Pancreas (tissue), 10 donors: ENCODE measurements at regions not wholly inside any gene's neighbourhood (a gene's known extent, or its start where the extent isn't known, plus 50 kb on each side); places are given as distances from the start of the nearest gene placed in this dataset.
A peak's percentile ranks its signal among the peaks of the same experiment; 100 is the strongest.

Experiments
- ATAC-seq, 4 donors: fragments of 200-7000 bp; cut with Tn5 transposase; one replicate each; pipeline versions ENCODE4 v1.8.0 to v1.9.1; 2020; ENCODE audit warnings: mild to moderate bottlenecking in 4 of 4, moderate library complexity in 4 of 4
- DNase-seq, 6 donors: peaks; one replicate each; pipeline ENCODE4 v3.0.0-alpha.2; 2020
- FAIRE-seq: peaks from 2 replicates; lab custom pipeline; 2012; peaks lifted over from hg19 to GRCh38; lab: Jason Lieb, UNC
- H3K27ac ChIP-seq, 4 donors: fragments of 200-600 bp; sonication (generic); 1 replicate in 3 of 4; 2 replicates in 1 of 4; pipeline versions ENCODE4 v1.5.0 to v1.8.0; 2020
- H3K27me3 ChIP-seq, 4 donors: fragments of 200-600 bp; one replicate each; pipeline ENCODE4 v1.8.0; 2021
- H3K36me3 ChIP-seq, 3 donors: fragments of 200-600 bp; sonication (generic) in 1 of 3; one replicate each; pipeline versions ENCODE4 v1.5.0 to v1.8.0; 2020 to 2021
- H3K4me1 ChIP-seq, 3 donors: fragments of 200-600 bp; one replicate each; pipeline ENCODE4 v1.8.0; 2021
- H3K4me3 ChIP-seq, 4 donors: fragments of 200-600 bp; sonication (generic) in 2 of 4; one replicate each; pipeline versions ENCODE4 v1.5.0 to v1.8.0; 2020 to 2021
- H3K9me3 ChIP-seq, 4 donors: fragments of 200-600 bp; one replicate each; pipeline ENCODE4 v1.8.0; 2021
- WGBS, 2 donors: extraction: QIAGEN DNeasy Blood & Tissue Kit; methylation state at CpG; one replicate each; pipeline ENCODE4 v1.1.7; 2013; 5-methylcytosine and 5-hydroxymethylcytosine counted together
- intact Hi-C, 3 donors: fragments of 100-400 bp; cut with DNase I; formaldehyde crosslinking; loops; one replicate each; pipeline versions ENCODE4 v1.11.1 to v1.14.2; 2022
- TF ChIP-seq, protein P1 (sequence below), 4 donors: fragments of 200-600 bp; sonication (generic) in 3 of 4; IDR thresholded peaks; one replicate each; pipeline versions ENCODE4 v1.5.0 to v1.8.0; 2021; ENCODE audit warnings: antibody characterized with exemption in 4 of 4
- donor health status: healthy with polysubstance abuse.
- donor health status: DM: no; HTN: no; CAD: no; lungs with moderate emphysema.
- donor health status: DM: no; HTN: no; CAD: no.
- donor health status: control.
- donor health status: control.
- donor health status: Bipolar disorder and iron deficiency.
- donor health status: DM: yes; HTN: yes; CAD: no.
- donor health status: DM: no; HTN: no; CAD: no.
- donor health status: DM: no; HTN: no; CAD: no.
- donor health status: DM: yes; HTN: yes; CAD: no.

GRCh38 chr20:22420116-22420598, 164.2 kb downstream of the FOXA2 start:
- Histone ChIP-seq H3K9me3 (no peaks in the 10 kb centered on the region), H3K4me3 (no peak overlapping the region), H3K36me3 (no peaks in the 10 kb centered on the region), H3K4me1 (peaks cover 0 to 10% (median under 1%) of the 10 kb centered on the region in 3 donors), H3K27me3 (no peaks in the 10 kb centered on the region), H3K27ac (no peak overlapping the region)
- intact Hi-C loops = no loop called here
- DNase-seq (no peak), ATAC-seq (no peak), FAIRE-seq (no peak)
- TF ChIP-seq, protein P1, sequence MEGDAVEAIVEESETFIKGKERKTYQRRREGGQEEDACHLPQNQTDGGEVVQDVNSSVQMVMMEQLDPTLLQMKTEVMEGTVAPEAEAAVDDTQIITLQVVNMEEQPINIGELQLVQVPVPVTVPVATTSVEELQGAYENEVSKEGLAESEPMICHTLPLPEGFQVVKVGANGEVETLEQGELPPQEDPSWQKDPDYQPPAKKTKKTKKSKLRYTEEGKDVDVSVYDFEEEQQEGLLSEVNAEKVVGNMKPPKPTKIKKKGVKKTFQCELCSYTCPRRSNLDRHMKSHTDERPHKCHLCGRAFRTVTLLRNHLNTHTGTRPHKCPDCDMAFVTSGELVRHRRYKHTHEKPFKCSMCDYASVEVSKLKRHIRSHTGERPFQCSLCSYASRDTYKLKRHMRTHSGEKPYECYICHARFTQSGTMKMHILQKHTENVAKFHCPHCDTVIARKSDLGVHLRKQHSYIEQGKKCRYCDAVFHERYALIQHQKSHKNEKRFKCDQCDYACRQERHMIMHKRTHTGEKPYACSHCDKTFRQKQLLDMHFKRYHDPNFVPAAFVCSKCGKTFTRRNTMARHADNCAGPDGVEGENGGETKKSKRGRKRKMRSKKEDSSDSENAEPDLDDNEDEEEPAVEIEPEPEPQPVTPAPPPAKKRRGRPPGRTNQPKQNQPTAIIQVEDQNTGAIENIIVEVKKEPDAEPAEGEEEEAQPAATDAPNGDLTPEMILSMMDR (IDR thresholded peaks at IDR 0.05) = no peak
- 96 to 99% methylated on average over 3 of the region's 3 CpGs for WGBS, 2 donors

DNA sequence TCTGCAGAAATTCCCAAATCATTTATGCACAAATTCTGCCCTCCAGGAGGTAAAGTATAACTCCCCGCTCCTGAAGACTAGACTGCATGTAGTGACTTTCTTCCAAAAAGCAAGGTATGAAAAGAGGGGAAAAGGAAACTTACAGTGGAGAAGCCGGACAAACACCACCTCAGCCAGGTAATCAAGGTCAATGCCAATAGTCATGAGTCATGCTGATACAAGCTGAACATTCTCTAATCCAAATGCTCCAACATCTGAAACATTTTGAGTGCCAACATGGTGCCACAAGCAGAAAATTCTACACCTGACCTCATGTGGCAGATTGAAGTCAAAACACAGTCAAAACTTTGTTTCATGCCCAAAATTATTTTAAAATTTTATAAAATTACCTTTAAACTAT, 165.6 kb downstream of the FOXA2 start:
- TF ChIP-seq, protein P1 (IDR thresholded peaks at IDR 0.05) = no peak
- WGBS, 2 donors = 57 to 60% methylated on average over 2 of the region's 2 CpGs
- DNase-seq = peak in 2 of 6 donors; percentile 32 to 33
- no peaks in the 10 kb centered on the region for H3K27me3 ChIP-seq
- no peak overlapping the region for H3K4me3 ChIP-seq
- H3K4me1 ChIP-seq = peaks cover 0 to 10% (median 0%) of the 10 kb centered on the region in 3 donors
- no peaks in the 10 kb centered on the region for H3K9me3 ChIP-seq
- H3K27ac ChIP-seq = no peak overlapping the region
- peak; percentile 76 to 94 (median 85) for ATAC-seq
- intact Hi-C loops = no loop called here
- FAIRE-seq = no peak
- H3K36me3 ChIP-seq = no peaks in the 10 kb centered on the region

GRCh38 chr20:22414305-22414742, 170.0 kb downstream of the FOXA2 start:
- Histone ChIP-seq H3K4me1 (peaks cover 0 to 27% (median 7%) of the 10 kb centered on the region in 3 donors), H3K4me3 (no peak overlapping the region), H3K27me3 (no peaks in the 10 kb centered on the region), H3K36me3 (no peaks in the 10 kb centered on the region), H3K9me3 (no peaks in the 10 kb centered on the region), H3K27ac (no peak overlapping the region)
- DNase-seq (no peak), FAIRE-seq (no peak), ATAC-seq (no peak)
- 40 to 46% methylated on average over 4 of the region's 4 CpGs for WGBS, 2 donors
- TF ChIP-seq, protein P1 (IDR thresholded peaks at IDR 0.05) = no peak
- intact Hi-C loops = no loop called here

GRCh38 chr20:22412977-22413868, 171.1 kb downstream of the FOXA2 start:
- Histone ChIP-seq H3K4me1 (peaks cover 0 to 18% (median 7%) of the 10 kb centered on the region in 3 donors), H3K27me3 (no peaks in the 10 kb centered on the region), H3K4me3 (no peak overlapping the region), H3K27ac (peak overlapping the region in 2 of 4 donors; percentile 80 to 85), H3K36me3 (no peaks in the 10 kb centered on the region), H3K9me3 (no peaks in the 10 kb centered on the region)
- intact Hi-C loops = no loop called here
- TF ChIP-seq, protein P1 (IDR thresholded peaks at IDR 0.05) = no peak
- ATAC-seq (no peak), DNase-seq (no peak), FAIRE-seq (no peak)
- 87 to 90% methylated on average over 14 of the region's 14 CpGs for WGBS, 2 donors
